Stimulated activated CD4-positive, alpha-beta T cell treated with anti-CD3 and anti-CD28 coated beads, TNF-alpha, amount 100 ng/mL, for 24 hours (primary cell): ENCODE measurements at regions not wholly inside any gene's neighbourhood (a gene's known extent, or its start where the extent isn't known, plus 50 kb on each side); places are given as distances from the start of the nearest gene placed in this dataset.

Experiments used
- DNase-seq, 3 experiments: peaks; one replicate each; pipeline ENCODE4 v3.0.0-alpha.2; 2020; ENCODE audit warnings: low read depth in 3 of 3

- DNase-seq: no peak
These were observed 106.6 kb upstream of the TNRC6C start for GRCh38 chr17:77851921-77852320.

DNA sequence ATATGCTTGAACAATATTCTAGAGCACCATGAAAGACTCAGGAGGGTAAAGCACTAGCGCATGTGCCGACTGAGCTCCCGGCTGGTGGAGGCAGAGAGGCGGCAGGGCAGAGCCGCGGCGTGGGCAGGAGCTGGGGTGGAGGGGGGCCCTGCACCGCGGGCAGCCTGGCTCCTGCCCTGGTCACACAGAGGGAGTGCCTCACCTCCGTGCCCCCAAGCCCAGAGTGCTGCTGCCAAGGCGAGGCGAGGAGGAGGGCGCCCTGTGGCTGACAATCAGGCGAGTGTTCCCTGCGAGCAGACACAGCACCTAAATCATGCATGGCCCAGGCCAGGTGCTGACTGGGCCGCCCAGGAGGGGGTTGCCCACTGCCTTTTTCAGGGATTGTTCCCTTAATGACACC, 105.8 kb upstream of the TNRC6C start:
- no peak for DNase-seq

GRCh38 chr17:77853191-77853977, 105.1 kb upstream of the TNRC6C start:
- DNase-seq: no peak

DNA sequence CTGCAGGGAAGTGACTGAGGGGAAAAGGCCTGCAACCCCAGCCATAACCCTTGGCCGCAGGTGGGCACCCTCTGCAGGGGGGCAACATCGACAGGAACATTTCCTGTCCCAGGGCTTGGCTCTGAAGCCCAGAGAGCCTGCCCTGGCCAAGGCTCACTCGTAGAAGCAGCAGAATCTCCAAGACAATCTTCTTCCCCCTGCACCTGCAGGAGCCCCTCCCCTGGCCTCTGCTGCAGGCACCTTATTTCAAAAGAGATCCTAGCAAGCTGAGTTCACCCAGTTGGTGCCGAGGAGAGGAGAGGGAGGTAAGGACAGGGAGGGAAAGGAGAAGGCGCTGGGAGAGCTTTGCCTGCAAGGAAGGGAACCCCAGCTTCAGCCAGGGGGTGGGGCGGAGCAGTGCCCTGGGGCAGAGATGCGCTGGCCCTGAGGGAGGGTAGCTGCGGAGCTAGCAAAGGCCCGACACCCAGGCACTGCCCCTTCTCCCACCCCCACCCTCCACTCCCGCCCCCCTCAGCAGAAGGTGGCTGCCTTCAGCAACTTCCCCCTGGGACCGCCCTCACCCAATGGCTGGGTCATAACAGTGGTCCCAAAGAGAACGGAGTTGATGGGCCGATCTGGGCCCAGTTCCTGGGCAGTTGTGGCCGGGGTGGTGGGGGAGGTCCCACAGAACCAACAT, 104.3 kb upstream of the TNRC6C start:
- no peak for DNase-seq

GRCh38 chr17:77854759-77855745, 103.5 kb upstream of the TNRC6C start:
- DNase-seq: no peak

- DNase-seq: no peak
These were observed 101.8 kb upstream of the TNRC6C start for GRCh38 chr17:77856551-77857305.

GRCh38 chr17:77857306-77857555, 101.3 kb upstream of the TNRC6C start:
- DNase-seq: no peak

DNA sequence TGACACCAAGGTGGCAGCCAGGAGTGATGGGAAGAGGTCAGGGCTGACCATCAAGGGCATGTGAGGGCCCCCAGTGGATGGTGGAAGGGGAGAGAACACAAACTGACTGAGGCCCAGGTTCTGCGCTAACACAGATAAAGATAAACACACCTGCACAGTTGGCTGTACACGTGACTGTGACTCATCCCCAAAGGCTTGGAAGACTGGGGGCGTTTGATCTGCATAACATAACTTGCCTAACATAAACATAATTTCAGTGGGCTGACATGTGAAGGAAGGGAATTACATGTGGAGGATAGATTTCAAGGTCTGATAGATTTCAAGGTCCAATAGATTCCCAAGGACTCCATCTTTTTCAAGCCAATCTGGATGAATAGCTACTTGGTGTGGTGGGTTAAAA, 100.9 kb upstream of the TNRC6C start:
- DNase-seq: no peak

GRCh38 chr17:77858291-77859034, 100.0 kb upstream of the TNRC6C start:
- DNase-seq: no peak

- DNase-seq: no peak
These were observed 99.3 kb upstream of the TNRC6C start for GRCh38 chr17:77859035-77859810.

GRCh38 chr17:77861133-77861695, 97.3 kb upstream of the TNRC6C start:
- no peak for DNase-seq

DNA sequence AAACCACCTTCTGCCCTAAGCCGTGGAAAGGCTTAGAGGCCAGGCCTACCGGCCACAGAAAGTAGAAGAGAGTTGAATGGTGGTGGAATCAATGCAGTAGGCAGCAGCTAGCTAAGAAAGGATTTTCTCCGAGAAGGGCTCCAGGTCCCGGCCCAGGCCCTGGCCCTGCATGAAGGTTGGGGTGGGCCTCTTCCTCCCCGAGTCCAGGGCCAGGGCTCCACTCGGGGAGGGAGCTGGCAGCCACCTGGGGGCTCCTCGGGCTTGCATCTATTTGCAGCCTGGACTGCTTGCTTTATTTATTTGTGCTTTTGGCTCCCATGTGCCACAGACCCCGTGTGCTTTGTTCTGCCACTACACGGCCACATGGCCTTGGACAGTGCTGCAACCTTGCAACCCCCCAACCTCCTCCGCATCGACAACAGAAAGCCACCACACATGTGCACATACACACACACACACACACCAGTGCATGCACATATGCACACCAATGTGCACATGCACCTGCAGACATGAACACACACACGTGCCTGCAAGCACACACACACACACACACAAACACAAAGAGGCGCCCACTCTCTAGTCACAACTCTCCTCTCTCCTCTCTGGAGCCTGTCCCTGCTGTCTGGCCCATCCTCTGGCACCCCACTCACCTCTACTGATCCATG, 96.4 kb upstream of the TNRC6C start:
- DNase-seq: no peak

DNA sequence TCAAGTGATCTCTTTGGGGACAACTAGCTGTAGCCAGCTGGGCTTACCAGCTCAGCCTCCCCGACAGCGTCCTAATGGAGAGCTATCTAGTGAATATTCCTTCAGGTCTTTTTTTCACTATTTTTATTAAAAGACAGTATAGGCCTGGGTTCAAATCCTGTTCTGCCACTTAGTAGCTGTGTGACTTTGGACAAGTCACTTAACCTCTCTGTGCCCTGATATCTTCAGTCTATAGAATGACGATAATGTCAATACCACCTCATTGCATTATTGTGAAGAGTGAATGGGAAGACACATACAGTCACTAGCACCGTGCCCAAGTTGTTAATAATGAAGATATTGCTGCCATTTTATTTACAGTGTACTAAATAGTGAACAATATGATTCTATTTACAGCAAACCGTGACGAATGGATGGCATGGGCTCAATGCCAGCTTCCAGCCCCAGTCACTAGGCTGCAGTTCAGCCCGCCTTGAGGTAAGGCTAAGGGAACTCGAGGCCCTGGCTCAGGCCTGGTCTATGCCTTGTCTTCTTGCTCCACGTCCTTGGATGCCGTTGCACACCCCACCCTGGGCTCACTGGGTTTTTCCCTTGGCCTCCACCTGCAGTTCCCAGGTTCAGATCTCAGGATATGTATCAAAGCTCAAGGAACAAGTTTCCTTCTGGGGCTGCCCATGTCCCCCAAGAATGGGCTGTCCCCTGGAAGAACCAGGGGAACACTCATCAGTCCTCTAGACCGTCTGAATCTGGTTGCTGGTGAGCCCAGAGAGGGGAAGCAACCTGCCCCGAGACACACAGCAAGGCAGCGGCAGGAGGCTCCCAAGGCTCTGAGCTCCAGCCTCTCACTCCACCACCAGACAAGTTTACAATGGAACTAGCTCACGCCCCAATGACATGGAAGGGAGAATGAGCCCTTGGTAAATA, 95.4 kb upstream of the TNRC6C start:
- DNase-seq: no peak

GRCh38 chr17:77863814-77864161, 94.7 kb upstream of the TNRC6C start:
- DNase-seq: no peak

DNA sequence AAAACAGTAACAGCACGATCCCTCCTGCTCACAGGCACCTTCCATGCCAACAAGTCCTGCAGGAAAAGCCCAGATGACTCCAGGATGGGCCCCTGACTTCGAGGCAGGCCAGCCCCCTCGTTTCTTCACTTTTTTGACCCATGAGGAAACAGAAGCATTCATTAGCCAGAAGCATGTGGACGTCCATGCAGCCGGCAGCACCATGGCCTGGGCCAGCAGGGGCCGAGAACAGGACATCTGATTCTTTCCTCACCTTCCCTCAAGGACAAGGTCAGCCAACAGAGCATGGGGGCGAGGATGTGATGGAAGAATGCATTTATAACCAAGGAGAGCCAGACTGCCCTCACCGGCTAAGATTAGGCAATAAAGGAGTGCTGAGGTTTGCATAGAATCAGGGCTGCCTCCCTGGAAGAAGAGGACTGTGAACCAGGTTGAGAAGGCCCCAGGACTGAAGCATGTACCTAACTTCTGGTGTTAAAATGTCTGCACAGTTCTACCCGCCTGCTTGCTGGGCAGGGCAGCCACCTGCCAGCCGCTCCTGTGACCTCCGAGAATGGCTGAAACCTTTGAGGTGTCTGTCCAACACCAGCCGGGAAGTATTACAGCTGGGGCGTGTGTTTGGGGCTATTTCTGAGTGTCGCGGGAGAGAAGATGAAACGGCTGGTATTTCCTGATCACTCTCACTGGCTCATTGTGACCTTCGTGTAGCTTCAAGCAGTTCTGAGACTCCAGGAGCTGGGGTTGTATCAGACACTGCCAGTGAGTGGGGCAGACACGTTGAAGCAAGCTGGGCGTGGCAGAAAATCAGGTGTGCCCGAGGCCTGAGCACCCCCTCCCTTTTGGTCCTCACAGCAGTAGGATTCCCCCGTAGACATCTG, 94.0 kb upstream of the TNRC6C start:
- DNase-seq: no peak

DNA sequence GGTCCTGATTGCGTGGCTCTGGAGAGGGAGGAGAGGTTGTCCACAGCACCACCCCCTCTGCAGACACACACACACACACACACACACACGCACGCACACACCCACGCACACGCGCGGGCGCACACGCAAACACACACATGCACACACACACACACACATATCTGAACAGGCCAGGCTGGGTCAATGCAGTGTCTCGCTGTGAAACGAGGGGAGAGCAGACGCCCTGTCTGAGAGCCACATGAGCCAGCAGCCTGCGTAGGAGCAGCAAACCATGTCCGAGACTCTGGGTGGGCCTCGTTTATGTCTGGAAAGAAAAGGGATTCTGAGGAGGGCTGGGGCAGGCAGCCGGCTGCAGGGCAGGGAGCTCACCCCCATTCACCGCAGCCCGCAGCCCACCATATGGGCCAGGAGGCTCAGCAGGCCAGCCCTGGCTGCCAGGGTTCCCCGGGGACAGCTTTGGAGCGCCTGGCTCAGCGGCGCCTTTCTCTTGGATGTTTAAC, 93.3 kb upstream of the TNRC6C start:
- DNase-seq: no peak

DNA sequence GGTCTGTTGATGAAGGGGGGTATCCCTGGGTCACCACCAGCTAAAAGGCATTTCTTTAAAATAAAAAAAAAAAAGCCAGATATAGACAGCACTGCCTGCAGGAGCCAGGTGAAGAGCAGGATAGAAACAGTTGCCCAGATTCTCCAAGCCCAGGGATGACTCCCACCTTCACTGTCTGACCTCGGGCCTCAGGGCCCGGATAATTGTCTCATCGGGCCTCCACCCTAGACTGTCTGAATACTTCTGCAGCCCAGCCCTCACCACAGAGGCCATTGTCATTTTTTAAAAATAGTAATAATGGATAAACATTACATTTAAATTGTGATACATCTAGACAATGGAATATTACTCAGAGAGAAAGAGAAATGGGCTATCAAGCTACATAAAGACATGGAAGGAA, 92.8 kb upstream of the TNRC6C start:
- DNase-seq: no peak
